Naive B cell (primary cell): ENCODE measurements at regions not wholly inside any gene's neighbourhood (a gene's known extent, or its start where the extent isn't known, plus 50 kb on each side); places are given as distances from the start of the nearest gene placed in this dataset.
A peak's percentile ranks its signal among the peaks of the same experiment; 100 is the strongest.

Experiments used
- ATAC-seq, 2 donors: fragments of 150-1000 bp; cut with Tn5 transposase; 2 replicates each; pipeline ENCODE4 v1.10.0; 2021; ENCODE audit warnings: low read depth in 2 of 2, mild to moderate bottlenecking in 2 of 2, moderate library complexity in 2 of 2
- DNase-seq: peaks from one replicate; pipeline ENCODE4 v3.0.0; 2022
- H3K27ac Mint-ChIP-seq, 6 donors: one replicate each; pipeline ENCODE4 v1.8.0; 2020 to 2022; ENCODE audit warnings: mild to moderate bottlenecking in 6 of 6, mixed read lengths in 6 of 6, moderate library complexity in 5 of 6, inconsistent platforms in 2 of 6
- H3K27me3 Mint-ChIP-seq, 3 donors: one replicate each; pipeline ENCODE4 v1.8.0; 2021 to 2022; ENCODE audit warnings: mixed read lengths in 3 of 3, mild to moderate bottlenecking in 1 of 3
- H3K36me3 Mint-ChIP-seq, 2 donors: one replicate each; pipeline ENCODE4 v1.8.0; 2020 to 2022; ENCODE audit warnings: mixed read lengths in 2 of 2, inconsistent platforms in 1 of 2, mild to moderate bottlenecking in 1 of 2
- H3K4me1 Mint-ChIP-seq, 3 donors: one replicate each; pipeline ENCODE4 v1.8.0; 2020 to 2022; ENCODE audit warnings: mixed read lengths in 3 of 3, inconsistent platforms in 1 of 3, mild to moderate bottlenecking in 1 of 3, moderate library complexity in 1 of 3
- H3K4me3 Mint-ChIP-seq, 8 donors: one replicate each; pipeline ENCODE4 v1.8.0; 2020 to 2022; ENCODE audit warnings: mild to moderate bottlenecking in 8 of 8, mixed read lengths in 8 of 8, moderate library complexity in 8 of 8, inconsistent platforms in 2 of 8
- H3K9me3 Mint-ChIP-seq, 7 donors: one replicate each; pipeline ENCODE4 v1.8.0; 2020 to 2022; ENCODE audit warnings: mixed read lengths in 7 of 7, mild to moderate bottlenecking in 5 of 7, inconsistent platforms in 2 of 7, moderate library complexity in 1 of 7

DNA sequence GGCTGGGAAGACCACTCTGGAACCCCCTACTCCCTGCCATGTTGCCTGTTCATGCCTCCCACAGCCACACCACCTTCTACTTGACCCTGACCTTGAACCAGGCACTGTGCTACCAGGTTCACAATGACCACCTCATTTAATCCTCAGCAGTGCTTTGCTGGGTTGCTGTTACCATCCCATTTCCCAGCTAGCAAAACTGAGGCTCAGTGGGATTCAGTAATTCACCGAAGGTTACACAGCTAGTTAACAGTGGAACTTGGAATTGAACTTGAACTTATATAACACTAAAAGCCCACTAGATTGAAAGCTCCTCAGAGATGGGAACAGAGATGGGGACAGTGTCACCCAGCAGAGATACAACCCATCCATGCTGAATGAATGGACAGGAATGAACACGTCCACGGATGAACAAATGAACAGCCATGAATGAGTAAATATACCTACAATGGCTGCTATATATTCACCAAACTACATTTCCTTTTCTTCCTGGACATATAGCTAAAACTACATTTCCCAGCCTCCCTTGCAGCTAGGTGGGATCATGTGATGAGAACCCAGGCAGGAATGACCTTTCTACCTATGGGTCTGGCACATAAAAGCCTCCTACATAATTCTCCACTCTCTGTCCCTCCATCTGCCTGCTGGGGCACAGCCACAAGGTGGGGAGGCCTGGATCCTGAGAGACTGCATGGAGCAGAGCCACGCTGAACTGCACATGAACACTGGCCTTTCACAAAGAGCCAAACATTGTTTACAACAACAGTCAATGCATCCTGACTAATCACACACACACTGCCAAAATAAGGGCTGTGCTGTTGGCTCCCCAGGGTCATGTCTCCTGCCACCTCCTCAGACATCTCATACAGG lies 94.8 kb downstream of the RMI2 start:
- H3K9me3 Mint-ChIP-seq = peaks cover 5 to 21% (median 12%) of the 10 kb centered on the region in 7 donors
- H3K36me3 Mint-ChIP-seq = peaks cover 4 to 19% of the 10 kb centered on the region in 2 donors
- ATAC-seq = no peak
- H3K4me1 Mint-ChIP-seq = no peaks in the 10 kb centered on the region
- H3K27ac Mint-ChIP-seq = no peak overlapping the region
- no peak for DNase-seq
- peaks cover 4 to 6% (median 5%) of the 10 kb centered on the region in 3 donors for H3K27me3 Mint-ChIP-seq
- peak overlapping the region in 1 of 8 donors; percentile 47 for H3K4me3 Mint-ChIP-seq

DNA sequence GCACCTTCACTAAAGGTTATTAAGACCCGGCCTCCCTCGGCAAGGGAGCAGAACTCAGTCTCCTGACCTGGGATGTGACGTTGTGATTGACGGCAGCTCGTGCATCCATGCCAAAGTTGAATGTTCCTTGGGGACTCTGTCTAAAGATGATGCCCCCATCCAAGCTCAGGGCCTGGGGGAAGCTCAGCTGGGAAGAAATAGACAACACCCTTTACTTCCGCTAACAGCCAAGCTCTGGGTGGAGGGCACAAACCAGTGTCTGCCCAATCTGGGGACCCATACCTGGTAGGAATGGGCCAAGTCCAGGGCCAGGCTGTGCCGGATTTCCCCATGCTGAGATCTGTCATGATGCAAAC lies 95.4 kb downstream of the RMI2 start:
- ATAC-seq (no peak), DNase-seq (no peak)
- Mint-ChIP-seq H3K27me3 (peaks cover 4 to 6% (median 4%) of the 10 kb centered on the region in 3 donors), H3K36me3 (peaks cover 4 to 19% of the 10 kb centered on the region in 2 donors), H3K4me1 (no peaks in the 10 kb centered on the region), H3K4me3 (no peak overlapping the region), H3K27ac (no peak overlapping the region), H3K9me3 (peaks cover 5 to 21% (median 12%) of the 10 kb centered on the region in 7 donors)

DNA sequence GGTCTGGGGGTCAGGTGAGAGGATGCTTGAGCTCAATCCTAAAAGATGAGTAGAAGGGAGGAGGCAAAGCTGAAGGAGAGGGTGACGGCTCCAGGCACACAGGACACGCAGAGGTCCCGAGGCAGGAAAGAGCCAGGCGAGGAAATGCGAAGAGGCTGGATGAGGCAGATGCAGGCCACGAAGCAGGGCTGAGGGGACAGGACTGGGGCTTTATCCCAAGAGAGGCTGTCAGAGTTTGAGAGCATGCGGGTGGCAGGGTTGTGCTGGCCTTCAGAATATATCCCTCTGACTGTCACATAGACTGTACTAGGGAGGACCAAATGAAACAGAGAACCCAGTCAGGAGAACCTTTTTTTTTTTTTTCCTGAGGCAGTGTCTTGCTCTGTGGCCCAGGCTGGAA lies 100.2 kb downstream of the RMI2 start:
- Mint-ChIP-seq H3K27ac (no peak overlapping the region), H3K27me3 (no peaks in the 10 kb centered on the region), H3K9me3 (peaks cover under 1 to 12% (median 8%) of the 10 kb centered on the region in 7 donors)

DNA sequence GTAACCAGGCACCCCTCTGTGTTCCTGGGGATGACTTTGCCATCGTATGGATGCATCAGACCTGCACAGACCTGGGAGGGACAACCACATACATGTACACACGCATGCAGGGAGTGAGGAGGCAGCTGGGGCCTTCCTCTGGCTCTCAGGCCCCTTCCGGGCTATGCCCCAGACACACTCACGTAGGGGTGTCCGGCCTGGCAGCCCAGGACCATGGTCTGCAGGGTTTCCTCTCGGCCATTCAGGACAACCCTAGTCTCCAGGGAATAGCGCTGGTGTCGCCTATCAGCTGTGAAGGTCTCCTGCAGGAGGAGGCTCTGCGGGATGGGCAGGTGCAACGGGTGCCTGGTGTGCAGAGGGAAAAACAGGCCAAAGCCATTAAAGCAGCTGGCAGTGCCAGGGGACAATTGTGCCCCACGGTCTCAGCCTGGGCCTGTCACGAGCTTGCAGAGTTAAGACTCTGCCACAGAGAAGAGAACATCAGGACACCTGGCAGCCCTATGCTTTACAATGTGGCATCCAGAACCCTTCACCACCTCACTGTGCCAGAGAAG lies 101.4 kb downstream of the RMI2 start:
- no peaks in the 10 kb centered on the region for H3K27me3 Mint-ChIP-seq
- H3K4me3 Mint-ChIP-seq = no peak overlapping the region
- DNase-seq (no peak), ATAC-seq (no peak)
- H3K36me3 Mint-ChIP-seq = peaks cover 0 to 12% of the 10 kb centered on the region in 2 donors
- H3K4me1 Mint-ChIP-seq = no peaks in the 10 kb centered on the region
- H3K27ac Mint-ChIP-seq = no peak overlapping the region
- peaks cover 0 to 1% (median 0%) of the 10 kb centered on the region in 7 donors for H3K9me3 Mint-ChIP-seq

More for the DNA sequence above, 100.2 kb downstream of the RMI2 start:
- DNase-seq = no peak
- Mint-ChIP-seq H3K4me3 (no peak overlapping the region), H3K4me1 (no peaks in the 10 kb centered on the region), H3K36me3 (peaks cover 4 to 24% of the 10 kb centered on the region in 2 donors)
- ATAC-seq = no peak

DNA sequence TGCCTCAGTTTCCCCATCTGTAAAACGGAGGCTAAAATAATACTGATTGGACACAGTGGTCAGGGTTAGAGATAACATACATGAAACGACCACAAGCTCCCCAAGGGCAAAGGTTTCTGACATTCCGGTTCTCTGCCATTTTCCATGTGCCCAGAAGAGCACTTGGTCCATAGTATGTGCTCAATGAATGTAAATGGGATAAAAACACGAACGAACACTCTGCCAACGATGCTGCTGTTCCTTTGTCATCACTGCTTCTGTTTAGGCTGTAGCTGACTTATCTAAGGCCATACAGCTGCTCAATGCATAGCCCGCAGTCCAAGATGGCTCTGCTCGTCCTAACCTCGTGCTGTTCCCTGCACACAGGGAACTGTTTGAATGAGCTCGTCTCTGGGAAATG lies 102.0 kb downstream of the RMI2 start:
- peaks cover 0 to 10% of the 10 kb centered on the region in 2 donors for H3K36me3 Mint-ChIP-seq
- H3K9me3 Mint-ChIP-seq = no peaks in the 10 kb centered on the region
- H3K4me1 Mint-ChIP-seq = no peaks in the 10 kb centered on the region
- no peak for ATAC-seq
- DNase-seq = no peak
- H3K4me3 Mint-ChIP-seq = no peak overlapping the region
- H3K27me3 Mint-ChIP-seq = no peaks in the 10 kb centered on the region
- H3K27ac Mint-ChIP-seq = no peak overlapping the region

DNA sequence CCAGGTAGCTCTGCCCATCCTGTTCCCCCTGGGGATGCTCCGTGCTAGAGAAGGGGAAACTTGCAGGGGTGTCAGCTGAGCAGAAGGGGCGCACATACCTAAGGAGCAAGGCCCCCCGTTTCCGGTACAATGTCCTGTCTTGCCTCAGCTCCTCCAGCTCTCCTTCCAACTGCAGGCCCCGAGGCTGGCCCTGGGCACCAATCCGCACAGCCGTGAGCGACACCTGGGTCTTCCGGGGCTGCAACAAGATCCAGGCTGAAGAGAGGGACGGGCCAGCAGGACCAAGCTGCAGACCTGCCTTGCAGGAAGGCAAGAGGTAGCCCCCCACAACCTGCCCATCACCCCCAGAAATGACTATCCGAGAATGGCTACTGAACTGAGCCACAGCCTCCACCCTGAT lies 102.6 kb downstream of the RMI2 start:
- Mint-ChIP-seq H3K4me1 (no peaks in the 10 kb centered on the region), H3K27me3 (no peaks in the 10 kb centered on the region), H3K36me3 (peaks cover 0 to 10% of the 10 kb centered on the region in 2 donors), H3K9me3 (no peaks in the 10 kb centered on the region), H3K27ac (no peak overlapping the region), H3K4me3 (no peak overlapping the region)
- ATAC-seq (no peak), DNase-seq (no peak)

DNA sequence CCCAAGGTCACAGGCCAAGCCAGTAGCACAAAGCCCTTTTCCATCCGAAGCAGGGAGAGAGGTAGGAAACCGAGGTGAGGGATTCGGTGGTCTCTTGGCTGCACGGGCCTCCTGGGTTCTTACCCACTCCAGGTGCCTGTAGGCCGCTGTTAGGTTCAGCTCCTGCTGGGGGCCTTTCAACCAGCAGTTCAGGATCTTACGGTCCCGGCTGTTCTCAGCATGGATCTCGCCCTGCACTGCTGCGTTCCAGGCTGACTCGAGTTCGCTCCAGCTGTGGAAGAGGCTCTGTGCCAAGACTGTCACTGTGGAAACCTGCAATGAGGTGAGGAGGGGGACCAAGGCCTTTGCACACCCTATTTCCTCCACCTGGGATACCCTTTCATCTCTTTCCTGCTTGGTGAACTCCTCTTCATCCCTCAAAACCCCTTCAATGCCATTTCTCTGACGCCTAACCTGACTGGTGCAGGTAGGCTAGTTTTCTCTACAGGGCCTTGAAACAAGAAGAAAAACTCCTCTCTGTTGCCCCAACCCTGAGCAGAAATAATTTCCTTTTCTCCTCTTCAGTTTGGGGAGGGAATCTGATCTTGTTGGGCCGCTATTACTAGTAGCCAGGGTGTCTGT lies 103.6 kb downstream of the RMI2 start:
- no peak overlapping the region for H3K4me3 Mint-ChIP-seq
- no peak for ATAC-seq

DNA sequence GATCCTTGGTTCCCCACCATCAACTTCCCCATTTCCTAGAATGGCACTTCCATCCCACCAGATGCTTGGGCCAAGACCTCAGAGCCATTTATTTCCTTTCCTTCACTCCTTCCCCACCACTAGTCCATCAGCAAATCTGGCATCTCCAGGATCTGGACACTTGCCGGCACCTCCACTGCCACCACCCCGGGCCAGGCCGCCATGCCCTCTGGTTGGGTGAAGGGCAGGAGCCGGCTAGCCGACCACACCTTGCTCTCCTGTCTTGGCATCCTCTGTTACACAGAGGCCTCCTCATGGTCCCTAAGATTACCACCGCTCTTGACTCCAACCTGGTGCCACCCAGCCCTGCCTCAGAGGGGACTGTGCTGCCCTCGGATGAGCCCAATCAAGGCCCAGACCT lies 104.5 kb downstream of the RMI2 start:
- DNase-seq (no peak), ATAC-seq (no peak)
- Mint-ChIP-seq H3K27me3 (no peaks in the 10 kb centered on the region), H3K9me3 (peaks cover 0 to 6% (median 3%) of the 10 kb centered on the region in 7 donors), H3K4me1 (no peaks in the 10 kb centered on the region), H3K27ac (no peak overlapping the region), H3K36me3 (peaks cover 3 to 18% of the 10 kb centered on the region in 2 donors), H3K4me3 (no peak overlapping the region)

More for the DNA sequence above, 103.6 kb downstream of the RMI2 start:
- DNase-seq = no peak
- H3K36me3 Mint-ChIP-seq = peaks cover 0 to 10% of the 10 kb centered on the region in 2 donors
- no peaks in the 10 kb centered on the region for H3K4me1 Mint-ChIP-seq
- no peaks in the 10 kb centered on the region for H3K9me3 Mint-ChIP-seq
- no peaks in the 10 kb centered on the region for H3K27me3 Mint-ChIP-seq
- no peak overlapping the region for H3K27ac Mint-ChIP-seq

DNA sequence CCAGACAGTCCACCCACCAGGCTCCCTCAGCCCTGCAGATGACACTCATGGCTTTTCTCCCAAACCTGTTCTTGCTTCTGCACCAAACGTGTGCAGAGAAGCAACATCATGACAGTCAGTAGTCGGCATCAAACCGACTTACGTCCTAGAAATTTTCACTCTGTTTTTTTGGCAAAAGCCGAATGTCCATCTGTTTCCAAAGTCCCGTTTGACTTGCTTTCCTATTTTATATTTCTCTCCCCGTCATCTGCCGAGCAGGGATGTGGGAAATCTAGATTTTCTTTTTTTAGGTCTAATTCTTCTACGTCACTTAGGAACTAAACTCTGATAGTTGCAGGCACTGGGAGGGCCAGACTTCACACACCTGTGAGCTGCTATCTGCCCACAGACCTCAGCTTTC lies 104.9 kb downstream of the RMI2 start:
- H3K36me3 Mint-ChIP-seq = peaks cover 7 to 21% of the 10 kb centered on the region in 2 donors
- no peak overlapping the region for H3K27ac Mint-ChIP-seq
- DNase-seq (no peak), ATAC-seq (no peak)
- no peak overlapping the region for H3K4me3 Mint-ChIP-seq
- H3K27me3 Mint-ChIP-seq = no peaks in the 10 kb centered on the region
- H3K9me3 Mint-ChIP-seq = peaks cover 0 to 8% (median 3%) of the 10 kb centered on the region in 7 donors
- no peaks in the 10 kb centered on the region for H3K4me1 Mint-ChIP-seq

DNA sequence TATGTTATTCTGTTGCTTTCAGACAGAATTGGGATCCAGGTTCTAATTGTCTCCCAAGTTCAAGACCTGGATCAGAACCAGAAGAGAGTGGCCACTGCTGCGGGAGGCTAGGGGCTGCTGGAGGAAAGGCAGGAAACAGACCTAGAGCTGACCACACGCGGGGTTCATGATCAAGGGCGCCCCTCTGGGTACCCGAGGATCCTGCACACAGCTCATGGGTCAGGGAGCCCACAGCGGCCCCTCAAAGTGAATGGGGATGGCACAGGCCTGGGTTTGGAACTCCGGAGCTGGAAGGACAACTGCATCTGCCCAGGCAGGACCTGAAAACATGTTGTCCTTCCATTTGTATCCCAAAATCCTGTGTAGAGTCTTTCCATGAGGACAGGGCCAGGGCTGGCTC lies 107.0 kb downstream of the RMI2 start:
- ATAC-seq (no peak), DNase-seq (no peak)
- no peaks in the 10 kb centered on the region for H3K27me3 Mint-ChIP-seq
- no peak overlapping the region for H3K4me3 Mint-ChIP-seq
- H3K4me1 Mint-ChIP-seq = no peaks in the 10 kb centered on the region
- peaks cover 0 to 8% (median 3%) of the 10 kb centered on the region in 7 donors for H3K9me3 Mint-ChIP-seq
- no peak overlapping the region for H3K27ac Mint-ChIP-seq
- H3K36me3 Mint-ChIP-seq = peaks cover 7 to 21% of the 10 kb centered on the region in 2 donors

DNA sequence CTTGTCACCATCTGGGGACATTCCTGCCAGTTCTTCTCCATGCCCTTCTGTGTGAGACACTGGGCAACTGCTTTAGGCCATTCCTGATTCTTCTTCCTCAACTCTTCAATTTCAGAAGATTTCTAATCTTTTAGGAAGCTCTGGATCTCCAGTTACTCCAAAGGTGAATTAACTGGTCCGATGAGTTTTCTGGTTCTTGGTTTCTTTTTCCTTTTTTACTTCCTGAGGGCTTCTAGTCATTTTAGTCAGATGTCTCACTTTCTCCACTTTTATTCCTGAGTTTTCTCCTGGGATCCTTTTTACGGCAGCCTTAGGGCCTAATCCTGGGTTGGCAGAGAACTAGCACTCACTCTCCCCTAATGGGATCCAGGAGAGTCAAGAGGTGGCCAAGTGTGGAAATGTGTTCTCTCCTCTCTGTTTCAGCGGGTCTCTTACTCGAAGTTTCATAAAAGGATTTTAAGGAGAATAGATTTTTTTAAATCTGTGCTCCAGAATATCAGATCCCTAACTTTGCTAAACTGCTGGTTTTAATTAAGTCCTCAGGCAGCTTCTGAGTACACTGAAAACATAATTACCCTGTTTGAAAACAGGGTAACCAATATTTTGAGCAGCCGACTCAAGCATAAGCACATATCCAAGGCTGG lies 107.6 kb downstream of the RMI2 start:
- Mint-ChIP-seq H3K27me3 (no peaks in the 10 kb centered on the region), H3K36me3 (peaks cover 7 to 21% of the 10 kb centered on the region in 2 donors), H3K4me3 (no peak overlapping the region), H3K27ac (no peak overlapping the region), H3K4me1 (no peaks in the 10 kb centered on the region), H3K9me3 (peaks cover 0 to 8% (median 3%) of the 10 kb centered on the region in 7 donors)
- DNase-seq = no peak
- no peak for ATAC-seq

DNA sequence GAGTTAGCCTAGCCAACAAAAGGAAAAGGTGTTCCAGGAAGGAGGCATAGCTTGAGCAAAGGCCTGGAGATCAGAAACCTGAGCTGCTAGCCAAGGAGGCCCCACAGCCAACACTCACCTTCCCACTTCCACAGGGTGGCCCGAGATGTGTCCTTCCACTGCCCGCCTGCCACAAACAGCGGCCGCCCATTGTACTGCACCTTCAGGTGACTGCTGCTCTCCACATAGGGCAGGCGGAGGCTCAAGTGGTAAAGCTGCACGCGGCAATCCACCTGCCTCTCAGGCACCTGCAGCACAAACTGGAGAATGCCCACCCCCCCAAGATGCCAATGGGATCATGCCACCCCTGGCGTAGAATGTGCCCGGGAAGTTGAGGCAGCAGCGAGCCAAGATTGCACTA lies 111.5 kb downstream of the RMI2 start:
- DNase-seq = no peak
- no peak for ATAC-seq
- Mint-ChIP-seq H3K4me1 (no peaks in the 10 kb centered on the region), H3K4me3 (no peak overlapping the region), H3K27me3 (no peaks in the 10 kb centered on the region), H3K27ac (peak overlapping the region in 1 of 6 donors; percentile 45), H3K36me3 (peaks cover 7 to 11% of the 10 kb centered on the region in 2 donors), H3K9me3 (peaks cover 0 to 8% (median 3%) of the 10 kb centered on the region in 7 donors)

DNA sequence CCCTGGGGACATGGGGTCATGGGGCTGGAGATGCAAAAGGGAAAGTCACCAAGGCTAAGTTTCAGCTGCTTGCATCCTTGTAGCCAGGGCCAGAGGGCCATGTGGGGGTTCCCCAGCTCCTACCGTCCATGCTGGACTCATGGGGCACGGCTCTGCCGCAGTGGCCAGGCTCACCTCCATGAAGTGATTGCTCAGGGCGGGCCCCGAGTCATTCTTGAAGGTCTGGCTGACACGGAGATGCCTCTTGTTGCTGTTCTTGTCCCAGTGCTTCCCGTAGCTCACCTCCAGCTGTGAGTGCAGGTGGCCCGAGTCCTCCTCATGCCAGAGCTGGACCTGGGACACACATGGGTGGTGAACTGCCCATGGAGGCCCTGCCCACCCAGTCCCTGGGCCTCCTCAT lies 114.5 kb downstream of the RMI2 start:
- Mint-ChIP-seq H3K27me3 (no peaks in the 10 kb centered on the region), H3K4me3 (no peak overlapping the region), H3K36me3 (peaks cover 2 to 4% of the 10 kb centered on the region in 2 donors), H3K27ac (no peak overlapping the region), H3K4me1 (no peaks in the 10 kb centered on the region), H3K9me3 (peaks cover 0 to 4% (median under 1%) of the 10 kb centered on the region in 7 donors)
- no peak for ATAC-seq
- no peak for DNase-seq
